Ramos (cell line): ENCODE measurements at regions not wholly inside any gene's neighbourhood (a gene's known extent, or its start where the extent isn't known, plus 50 kb on each side); places are given as distances from the start of the nearest gene placed in this dataset.

ENCODE experiments used
- in situ Hi-C: fragments of 300-500 bp; cut with MboI; formaldehyde crosslinking; loops from one replicate; pipeline ENCODE4 v1.14.3; 2022; ENCODE audit warnings: low sequenced_read_pairs; ENCODE audit not compliant: unreplicated experiment

GRCh38 chr2:71882949-71883472 lies 264.7 kb downstream of the CYP26B1 start:
- in situ Hi-C loops, result no loop called here

- in situ Hi-C loops, result no loop called here
Measured at GRCh38 chr2:71882236-71882946, 265.3 kb downstream of the CYP26B1 start.

- in situ Hi-C loops, result no loop called here
Measured at GRCh38 chr2:71880846-71881610, 266.6 kb downstream of the CYP26B1 start.

- in situ Hi-C loops, result no loop called here
Measured at GRCh38 chr2:71880287-71880686, 267.4 kb downstream of the CYP26B1 start.

GRCh38 chr2:71879509-71880184 lies 268.0 kb downstream of the CYP26B1 start:
- in situ Hi-C loops, result no loop called here

GRCh38 chr2:71878626-71879508 lies 268.8 kb downstream of the CYP26B1 start:
- in situ Hi-C loops, result no loop called here

- in situ Hi-C loops, result no loop called here
Measured at GRCh38 chr2:71877636-71878035, 270.0 kb downstream of the CYP26B1 start.

- in situ Hi-C loops, result no loop called here
Measured at GRCh38 chr2:71876542-71877451, 270.9 kb downstream of the CYP26B1 start.

GRCh38 chr2:71872466-71873051 lies 275.1 kb downstream of the CYP26B1 start:
- in situ Hi-C loops, result no loop called here

GRCh38 chr2:71865391-71865965 lies 282.2 kb downstream of the CYP26B1 start:
- in situ Hi-C loops, result no loop called here

GRCh38 chr2:71864085-71864484 lies 283.6 kb downstream of the CYP26B1 start:
- in situ Hi-C loops, result no loop called here

GRCh38 chr2:71863396-71863795 lies 284.3 kb downstream of the CYP26B1 start:
- in situ Hi-C loops, result no loop called here

- in situ Hi-C loops, result no loop called here
Measured at GRCh38 chr2:71862921-71863320, 284.7 kb downstream of the CYP26B1 start.

- in situ Hi-C loops, result no loop called here
Measured at GRCh38 chr2:71861186-71862160, 286.2 kb downstream of the CYP26B1 start.

GRCh38 chr2:71860381-71860926 lies 287.2 kb downstream of the CYP26B1 start:
- in situ Hi-C loops, result no loop called here

- in situ Hi-C loops, result no loop called here
Measured at GRCh38 chr2:71859211-71859847, 288.3 kb downstream of the CYP26B1 start.
